ENCODE measurements at regions not wholly inside any gene's neighbourhood (a gene's known extent, or its start where the extent isn't known, plus 50 kb on each side); places are given as distances from the start of the nearest gene placed in this dataset.

- TF ChIP-seq CTCF (IDR thresholded peaks at IDR 0.05), result no peak
- Mint-ChIP-seq H3K36me3 (ENCODE audit: unreplicated experiment) (no peaks in the 10 kb centered on the region), H3K27ac (ENCODE audit: unreplicated experiment) (no peak overlapping the region), H3K27me3 (ENCODE audit: unreplicated experiment) (no peaks in the 10 kb centered on the region), H3K4me3 (ENCODE audit: unreplicated experiment) (no peak overlapping the region), H3K4me1 (ENCODE audit: unreplicated experiment) (peaks cover 12% of the 10 kb centered on the region), H3K9me3 (ENCODE audit: unreplicated experiment) (no peaks in the 10 kb centered on the region)
- DNase-seq (ENCODE audit: extremely low spot score, unreplicated experiment), result no peak
These were observed 196.9 kb downstream of the ANAPC10 start for GRCh38 chr4:144901141-144901540.

- DNase-seq (ENCODE audit: extremely low spot score, unreplicated experiment), result no peak
- Mint-ChIP-seq H3K27me3 (ENCODE audit: unreplicated experiment) (no peaks in the 10 kb centered on the region), H3K27ac (ENCODE audit: unreplicated experiment) (no peak overlapping the region), H3K4me3 (ENCODE audit: unreplicated experiment) (no peak overlapping the region), H3K36me3 (ENCODE audit: unreplicated experiment) (no peaks in the 10 kb centered on the region), H3K9me3 (ENCODE audit: unreplicated experiment) (no peaks in the 10 kb centered on the region), H3K4me1 (ENCODE audit: unreplicated experiment) (peaks cover 12% of the 10 kb centered on the region)
- TF ChIP-seq CTCF (IDR thresholded peaks at IDR 0.05), result no peak
These were observed 195.4 kb downstream of the ANAPC10 start for GRCh38 chr4:144902614-144903013.

- Mint-ChIP-seq H3K9me3 (ENCODE audit: unreplicated experiment) (no peaks in the 10 kb centered on the region), H3K27ac (ENCODE audit: unreplicated experiment) (no peak overlapping the region), H3K27me3 (ENCODE audit: unreplicated experiment) (no peaks in the 10 kb centered on the region), H3K4me3 (ENCODE audit: unreplicated experiment) (no peak overlapping the region), H3K36me3 (ENCODE audit: unreplicated experiment) (no peaks in the 10 kb centered on the region), H3K4me1 (ENCODE audit: unreplicated experiment) (peaks cover 12% of the 10 kb centered on the region)
- no peak for DNase-seq (ENCODE audit: extremely low spot score, unreplicated experiment)
- TF ChIP-seq CTCF (IDR thresholded peaks at IDR 0.05), result no peak
These were observed 193.9 kb downstream of the ANAPC10 start for GRCh38 chr4:144903953-144904711.

GRCh38 chr4:144905286-144905685 is 192.7 kb downstream of the ANAPC10 start:
- no peak overlapping the region for H3K4me3 Mint-ChIP-seq (ENCODE audit: unreplicated experiment)
- H3K9me3 Mint-ChIP-seq (ENCODE audit: unreplicated experiment), result no peaks in the 10 kb centered on the region
- H3K4me1 Mint-ChIP-seq (ENCODE audit: unreplicated experiment), result peaks cover 12% of the 10 kb centered on the region
- no peak overlapping the region for H3K27ac Mint-ChIP-seq (ENCODE audit: unreplicated experiment)
- DNase-seq (ENCODE audit: extremely low spot score, unreplicated experiment), result no peak
- H3K27me3 Mint-ChIP-seq (ENCODE audit: unreplicated experiment), result no peaks in the 10 kb centered on the region
- no peaks in the 10 kb centered on the region for H3K36me3 Mint-ChIP-seq (ENCODE audit: unreplicated experiment)
- TF ChIP-seq CTCF (IDR thresholded peaks at IDR 0.05), result no peak

GRCh38 chr4:144906181-144906925 is 191.6 kb downstream of the ANAPC10 start:
- Mint-ChIP-seq H3K27ac (ENCODE audit: unreplicated experiment) (no peak overlapping the region), H3K4me3 (ENCODE audit: unreplicated experiment) (no peak overlapping the region), H3K9me3 (ENCODE audit: unreplicated experiment) (no peaks in the 10 kb centered on the region), H3K4me1 (ENCODE audit: unreplicated experiment) (peaks cover 12% of the 10 kb centered on the region), H3K27me3 (ENCODE audit: unreplicated experiment) (no peaks in the 10 kb centered on the region), H3K36me3 (ENCODE audit: unreplicated experiment) (no peaks in the 10 kb centered on the region)
- DNase-seq (ENCODE audit: extremely low spot score, unreplicated experiment), result no peak
- TF ChIP-seq CTCF (IDR thresholded peaks at IDR 0.05), result no peak

Data from osteocyte (in vitro differentiated cells).